ENCODE measurements at regions not wholly inside any gene's neighbourhood (a gene's known extent, or its start where the extent isn't known, plus 50 kb on each side); places are given as distances from the start of the nearest gene placed in this dataset.
"Not testable (repeated sequence)": the region's sequence is repeated elsewhere in the genome, so short reads cannot be mapped to it uniquely, and the experiment has no call there.

DNA sequence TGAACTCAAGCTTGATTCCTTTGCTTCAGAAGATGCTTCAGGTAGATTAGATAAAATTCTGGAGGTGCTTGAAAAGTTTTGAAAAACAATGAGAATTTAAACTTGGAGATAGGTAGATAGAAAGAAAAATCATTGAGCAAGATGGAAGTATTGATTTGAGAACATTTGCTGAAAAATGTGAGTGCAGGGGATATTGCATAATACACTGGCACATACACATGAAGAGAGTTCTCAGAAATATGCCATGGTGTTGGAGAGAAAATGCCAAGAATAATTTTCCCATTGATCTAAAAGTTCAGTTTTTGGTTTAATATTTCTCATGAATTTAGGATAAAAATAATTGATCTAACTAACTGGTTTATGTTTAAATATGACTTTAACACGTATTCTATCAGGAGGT lies 107.2 kb upstream of the GBE1 start:
- Histone ChIP-seq H3K27ac (no peak overlapping the region), H3K9me3 (no peaks in the 10 kb centered on the region), H3K4me3 (no peak overlapping the region), H3K4me2 (no peak overlapping the region), H3K4me1 (no peaks in the 10 kb centered on the region)
- ATAC-seq (no peak), FAIRE-seq (no peak), DNase-seq (ENCODE audit: low read depth in 1 of 2, low spot score in 1 of 2) (no peak)
- CTCF ChIA-PET, result no interaction called here
- POLR2A ChIA-PET, result no interaction called here
- peak in 1 of 2 experiments; percentile 16; a peak in 1 of 4 replicates for TF ChIP-seq CEBPB (IDR thresholded peaks at IDR 0.05)
- no peak for TF ChIP-seq MAX (IDR thresholded peaks at IDR 0.05)
- 56% methylated on average over 1 of the region's 1 CpG for WGBS (ENCODE audit: missing lambda C conversion rate)

- no peak for ATAC-seq
- Histone ChIP-seq H3K4me2 (no peak overlapping the region), H3K4me3 (no peak overlapping the region), H3K9me3 (no peaks in the 10 kb centered on the region), H3K27ac (no peak overlapping the region), H3K4me1 (no peaks in the 10 kb centered on the region)
- DNase-seq (ENCODE audit: low read depth in 1 of 2, low spot score in 1 of 2), result no peak
- FAIRE-seq, result no peak
- TF ChIP-seq HOXB13 (CRISPR knock-in tag; IDR thresholded peaks at IDR 0.05; ENCODE audit: low read depth) (no peak), FOXS1 (CRISPR knock-in tag; IDR thresholded peaks at IDR 0.05) (no peak), POLR2A (IDR thresholded peaks at IDR 0.05; ENCODE audit: low read length) (no peak), REST (IDR thresholded peaks at IDR 0.05) (no peak), JUNB (IDR thresholded peaks at IDR 0.05) (no peak), MAZ (IDR thresholded peaks at IDR 0.05; ENCODE audit: borderline replicate concordance, low read depth, low read length) (no peak)
- 51% methylated on average over 2 of the region's 2 CpGs for WGBS (ENCODE audit: missing lambda C conversion rate)
- ChIA-PET CTCF (no interaction called here), POLR2A (no interaction called here)
Measured at GRCh38 chr3:81867875-81868274, 106.4 kb upstream of the GBE1 start.

DNA sequence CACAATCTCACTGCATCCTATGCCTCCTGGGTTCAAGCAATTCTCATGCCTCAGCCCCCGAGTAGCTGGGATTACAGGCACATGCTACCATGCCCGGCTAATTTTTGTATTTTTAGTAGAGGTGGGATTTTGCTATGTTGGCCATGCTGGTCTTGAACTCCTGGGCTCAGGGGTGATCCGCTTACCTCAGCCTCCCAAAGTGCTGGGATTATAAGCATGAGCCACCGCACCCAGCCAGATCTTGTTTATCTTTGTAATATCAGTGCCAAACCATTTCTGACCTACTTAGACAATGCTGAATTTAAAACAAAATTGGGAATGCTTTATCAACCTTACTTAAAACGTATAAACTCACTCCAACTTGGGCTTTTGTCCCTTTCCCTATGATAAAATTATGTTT lies 103.7 kb upstream of the GBE1 start:
- ATAC-seq, result not testable (repeated sequence)

GRCh38 chr3:81864272-81864671 lies 102.8 kb upstream of the GBE1 start:
- POLR2A ChIA-PET, result no interaction called here
- H3K4me2 ChIP-seq, result no peak overlapping the region; the same call in 2 of the 3 replicates
- no peak overlapping the region for H3K4me3 ChIP-seq
- CTCF ChIA-PET, result no interaction called here
- no peak overlapping the region for H3K27ac ChIP-seq
- no peaks in the 10 kb centered on the region for H3K4me1 ChIP-seq
- no peaks in the 10 kb centered on the region for H3K9me3 ChIP-seq
- no peak for DNase-seq (ENCODE audit: low read depth in 1 of 2, low spot score in 1 of 2)
- 46% methylated on average over 7 of the region's 7 CpGs for WGBS (ENCODE audit: missing lambda C conversion rate)
- no peak; a peak in 1 of 6 replicates for ATAC-seq
- FAIRE-seq, result no peak
- TF ChIP-seq, protein P1, sequence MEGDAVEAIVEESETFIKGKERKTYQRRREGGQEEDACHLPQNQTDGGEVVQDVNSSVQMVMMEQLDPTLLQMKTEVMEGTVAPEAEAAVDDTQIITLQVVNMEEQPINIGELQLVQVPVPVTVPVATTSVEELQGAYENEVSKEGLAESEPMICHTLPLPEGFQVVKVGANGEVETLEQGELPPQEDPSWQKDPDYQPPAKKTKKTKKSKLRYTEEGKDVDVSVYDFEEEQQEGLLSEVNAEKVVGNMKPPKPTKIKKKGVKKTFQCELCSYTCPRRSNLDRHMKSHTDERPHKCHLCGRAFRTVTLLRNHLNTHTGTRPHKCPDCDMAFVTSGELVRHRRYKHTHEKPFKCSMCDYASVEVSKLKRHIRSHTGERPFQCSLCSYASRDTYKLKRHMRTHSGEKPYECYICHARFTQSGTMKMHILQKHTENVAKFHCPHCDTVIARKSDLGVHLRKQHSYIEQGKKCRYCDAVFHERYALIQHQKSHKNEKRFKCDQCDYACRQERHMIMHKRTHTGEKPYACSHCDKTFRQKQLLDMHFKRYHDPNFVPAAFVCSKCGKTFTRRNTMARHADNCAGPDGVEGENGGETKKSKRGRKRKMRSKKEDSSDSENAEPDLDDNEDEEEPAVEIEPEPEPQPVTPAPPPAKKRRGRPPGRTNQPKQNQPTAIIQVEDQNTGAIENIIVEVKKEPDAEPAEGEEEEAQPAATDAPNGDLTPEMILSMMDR (IDR thresholded peaks at IDR 0.05), result no peak
- TF ChIP-seq RARB (CRISPR knock-in tag; IDR thresholded peaks at IDR 0.05) (no peak), EP300 (IDR thresholded peaks at IDR 0.05) (no peak), RCOR1 (IDR thresholded peaks at IDR 0.05; ENCODE audit: low read depth, low read length) (no peak), HOXB13 (CRISPR knock-in tag; IDR thresholded peaks at IDR 0.05; ENCODE audit: low read depth) (no peak), MAFK (IDR thresholded peaks at IDR 0.05; ENCODE audit: partially characterized antibody) (no peak), MYC (IDR thresholded peaks at IDR 0.05; ENCODE audit: borderline replicate concordance, low read length) (no peak), KDM1A (IDR thresholded peaks at IDR 0.05; ENCODE audit: low read depth) (no peak), BHLHE40 (IDR thresholded peaks at IDR 0.05; ENCODE audit: low read depth, low read length) (no peak), ZFP36 (IDR thresholded peaks at IDR 0.05; ENCODE audit: borderline replicate concordance, partially characterized antibody) (no peak), EHMT2 (IDR thresholded peaks at IDR 0.05; ENCODE audit: low read depth) (no peak), CEBPB (IDR thresholded peaks at IDR 0.05) (no peak), CBX8 (IDR thresholded peaks at IDR 0.05) (no peak), TFCP2L1 (CRISPR knock-in tag; IDR thresholded peaks at IDR 0.05) (no peak), HEYL (CRISPR knock-in tag; IDR thresholded peaks at IDR 0.05) (no peak)

More for the DNA sequence above, 103.7 kb upstream of the GBE1 start:
- WGBS (ENCODE audit: missing lambda C conversion rate), result 63% methylated on average over 5 of the region's 5 CpGs
- DNase-seq (ENCODE audit: low read depth in 1 of 2, low spot score in 1 of 2); H3K27ac ChIP-seq; H3K4me1 ChIP-seq; H3K4me2 ChIP-seq; H3K9me3 ChIP-seq; H3K4me3 ChIP-seq; FAIRE-seq; POLR2A ChIA-PET; CTCF ChIA-PET: not testable (repeated sequence)
